ENCODE measurements at regions not wholly inside any gene's neighbourhood (a gene's known extent, or its start where the extent isn't known, plus 50 kb on each side); places are given as distances from the start of the nearest gene placed in this dataset.

DNA sequence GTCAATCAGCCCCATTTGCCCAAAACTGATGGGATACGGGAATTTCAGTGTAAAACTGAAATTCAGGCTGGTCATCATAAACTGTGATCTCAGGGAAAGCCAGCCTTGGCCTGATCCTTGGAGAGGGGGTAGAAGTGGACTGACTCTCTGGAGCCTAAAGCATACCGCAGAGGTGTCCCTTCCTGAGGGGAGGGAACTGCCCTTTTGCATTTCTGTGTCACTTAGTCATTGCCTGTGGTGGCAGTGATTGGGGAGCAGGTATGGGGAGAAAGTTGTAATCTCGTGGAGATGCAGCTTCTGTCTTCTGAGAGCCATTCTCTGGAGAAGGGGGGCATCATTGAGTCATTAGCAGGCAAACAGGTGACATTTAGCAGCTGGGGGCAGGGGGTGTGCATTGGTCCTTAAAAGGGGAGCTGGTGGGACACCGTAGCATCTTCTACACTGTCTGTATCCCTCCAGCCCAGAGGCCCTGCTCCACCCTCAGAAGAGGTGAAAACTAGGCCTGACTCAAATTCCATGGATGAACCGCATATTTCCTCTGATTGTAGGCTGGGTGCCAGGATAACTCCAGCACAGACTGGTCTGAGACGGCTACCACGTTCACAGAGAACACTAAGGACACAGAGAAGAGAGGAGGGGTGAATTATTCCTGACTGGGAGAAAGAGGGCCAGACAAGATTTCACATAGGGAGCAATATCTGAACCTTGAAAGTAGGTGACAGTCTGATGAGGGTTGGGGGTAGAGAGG is 143.3 kb downstream of the SEC61B start:
- no peaks in the 10 kb centered on the region for H3K9me3 ChIP-seq
- H3K27me3 ChIP-seq = peaks cover 0 to 7% of the 10 kb centered on the region in 2 donors
- H3K27ac ChIP-seq = no peak overlapping the region
- peaks cover 0 to 37% (median 15%) of the 10 kb centered on the region in 4 donors for H3K4me1 ChIP-seq
- TF ChIP-seq, protein P1, sequence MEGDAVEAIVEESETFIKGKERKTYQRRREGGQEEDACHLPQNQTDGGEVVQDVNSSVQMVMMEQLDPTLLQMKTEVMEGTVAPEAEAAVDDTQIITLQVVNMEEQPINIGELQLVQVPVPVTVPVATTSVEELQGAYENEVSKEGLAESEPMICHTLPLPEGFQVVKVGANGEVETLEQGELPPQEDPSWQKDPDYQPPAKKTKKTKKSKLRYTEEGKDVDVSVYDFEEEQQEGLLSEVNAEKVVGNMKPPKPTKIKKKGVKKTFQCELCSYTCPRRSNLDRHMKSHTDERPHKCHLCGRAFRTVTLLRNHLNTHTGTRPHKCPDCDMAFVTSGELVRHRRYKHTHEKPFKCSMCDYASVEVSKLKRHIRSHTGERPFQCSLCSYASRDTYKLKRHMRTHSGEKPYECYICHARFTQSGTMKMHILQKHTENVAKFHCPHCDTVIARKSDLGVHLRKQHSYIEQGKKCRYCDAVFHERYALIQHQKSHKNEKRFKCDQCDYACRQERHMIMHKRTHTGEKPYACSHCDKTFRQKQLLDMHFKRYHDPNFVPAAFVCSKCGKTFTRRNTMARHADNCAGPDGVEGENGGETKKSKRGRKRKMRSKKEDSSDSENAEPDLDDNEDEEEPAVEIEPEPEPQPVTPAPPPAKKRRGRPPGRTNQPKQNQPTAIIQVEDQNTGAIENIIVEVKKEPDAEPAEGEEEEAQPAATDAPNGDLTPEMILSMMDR (IDR thresholded peaks at IDR 0.05) = no peak
- intact Hi-C loops (cut with DNase I; ENCODE audit: low total_unique reads) = loop anchor here (10.0 kb wide), 1 partner anchor 449 kb away; no protein-coding TSS in a partner anchor
- no peak overlapping the region for H3K4me3 ChIP-seq
- H3K36me3 ChIP-seq = no peaks in the 10 kb centered on the region
- no peak for DNase-seq

DNA sequence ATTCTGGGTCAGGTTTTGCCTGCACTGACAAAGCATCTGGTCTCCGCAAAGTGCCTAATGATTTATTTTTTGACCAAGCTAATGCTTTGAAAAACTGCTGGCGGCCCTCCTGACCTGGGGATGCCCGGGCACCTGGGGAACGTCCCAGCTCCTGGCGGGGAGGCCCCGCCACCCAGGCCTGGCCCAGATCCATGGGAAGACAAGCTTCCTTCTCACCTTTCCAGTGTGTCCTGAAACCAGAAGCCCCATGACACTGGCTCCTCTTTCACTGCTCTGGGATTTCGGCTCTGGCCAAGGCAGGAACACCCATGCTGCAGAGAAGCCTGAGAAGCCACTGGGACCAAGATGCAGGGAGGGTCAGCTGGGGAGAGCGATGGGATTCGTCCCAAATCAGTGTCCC is 144.1 kb downstream of the SEC61B start:
- peaks cover 0 to 37% (median 15%) of the 10 kb centered on the region in 4 donors for H3K4me1 ChIP-seq
- H3K36me3 ChIP-seq = no peaks in the 10 kb centered on the region
- intact Hi-C loops (cut with DNase I; ENCODE audit: low total_unique reads) = loop anchor here (10.0 kb wide), 1 partner anchor 449 kb away; no protein-coding TSS in a partner anchor

DNA sequence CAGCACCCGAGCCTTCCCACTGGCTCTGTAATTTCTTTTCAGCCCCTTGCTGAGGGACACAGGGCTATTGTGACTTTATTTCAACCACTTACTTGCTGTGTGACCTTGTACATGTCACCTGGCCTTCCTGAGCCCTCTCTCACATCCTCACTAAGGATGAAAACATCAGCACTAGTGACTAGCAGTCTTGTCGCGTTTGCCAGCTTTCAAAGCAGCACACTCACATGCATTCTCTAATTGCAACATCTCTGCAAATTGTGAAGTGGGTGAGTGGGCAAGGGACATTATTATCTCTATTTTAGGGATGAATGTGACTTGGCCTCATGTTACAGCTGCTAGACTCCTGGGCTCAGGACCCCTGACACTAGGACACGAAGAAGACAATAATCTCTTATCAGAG is 144.5 kb downstream of the SEC61B start:
- no peaks in the 10 kb centered on the region for H3K36me3 ChIP-seq
- H3K4me3 ChIP-seq = no peak overlapping the region
- H3K27me3 ChIP-seq = peaks cover 0 to 3% of the 10 kb centered on the region in 2 donors
- no peak for DNase-seq
- no peak overlapping the region for H3K27ac ChIP-seq
- H3K4me1 ChIP-seq = peaks cover 0 to 37% (median 15%) of the 10 kb centered on the region in 4 donors
- no peaks in the 10 kb centered on the region for H3K9me3 ChIP-seq
- intact Hi-C loops (cut with DNase I; ENCODE audit: low total_unique reads) = loop anchor here (10.0 kb wide), 1 partner anchor 448 kb away; no protein-coding TSS in a partner anchor
- TF ChIP-seq, protein P1 (IDR thresholded peaks at IDR 0.05) = no peak

More for the DNA sequence above, 144.1 kb downstream of the SEC61B start:
- H3K4me3 ChIP-seq = no peak overlapping the region
- TF ChIP-seq, protein P1 (IDR thresholded peaks at IDR 0.05) = no peak
- H3K9me3 ChIP-seq = no peaks in the 10 kb centered on the region
- peaks cover 0 to 3% of the 10 kb centered on the region in 2 donors for H3K27me3 ChIP-seq
- DNase-seq = no peak
- H3K27ac ChIP-seq = no peak overlapping the region

DNA sequence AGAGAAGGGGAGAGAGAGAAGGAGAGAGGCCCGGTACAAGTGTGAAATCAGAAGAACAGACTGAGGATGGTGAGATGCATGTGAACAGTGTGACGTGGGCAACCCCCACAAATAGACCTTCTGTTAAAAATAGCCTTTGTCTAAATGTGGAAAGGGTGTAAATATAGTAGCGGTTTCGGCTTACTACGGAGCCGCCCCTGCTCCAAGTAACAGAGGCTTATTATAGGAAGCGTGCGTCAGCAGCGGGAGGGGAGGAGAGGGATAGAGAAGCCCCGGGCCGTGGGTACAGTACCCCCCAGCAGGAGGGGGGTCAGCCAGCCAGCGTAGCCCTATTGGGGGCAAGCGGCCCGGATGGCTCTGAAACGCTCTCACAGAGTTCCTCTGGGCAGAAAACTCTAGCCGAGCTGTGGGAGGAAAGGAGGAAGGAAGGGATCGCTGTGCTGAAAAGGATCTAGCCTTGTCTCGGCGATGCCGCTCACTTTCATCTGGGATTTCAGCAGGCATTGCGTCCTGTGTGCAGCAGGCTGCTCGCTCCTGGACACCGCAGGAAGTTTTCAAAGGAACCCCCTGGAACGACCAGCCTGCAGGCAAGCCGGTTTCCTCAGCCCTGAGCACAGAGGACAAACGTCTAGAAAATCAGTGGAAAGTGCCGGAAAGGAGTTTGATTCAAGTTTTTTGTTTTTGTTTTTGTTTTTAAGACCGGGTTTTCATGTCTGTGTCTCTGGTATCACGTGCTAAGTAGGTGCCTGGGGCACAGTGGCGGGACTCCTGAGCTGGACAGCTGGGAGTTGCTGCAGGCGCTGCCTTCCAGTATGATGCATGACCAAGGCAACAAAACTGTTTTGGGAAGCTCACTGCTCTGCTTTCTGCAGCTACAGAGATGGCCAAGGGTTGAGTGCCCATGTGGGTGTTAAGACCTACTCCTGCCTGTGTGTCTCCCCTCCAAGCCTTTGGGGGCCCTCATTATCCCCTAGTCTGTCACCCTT is 146.6 kb downstream of the SEC61B start:
- peak overlapping the region; percentile 48 to 52 for H3K4me3 ChIP-seq
- H3K36me3 ChIP-seq = no peaks in the 10 kb centered on the region
- H3K27ac ChIP-seq = peak overlapping the region; percentile 73 to 82
- TF ChIP-seq, protein P1 (IDR thresholded peaks at IDR 0.05) = no peak
- DNase-seq = peak; percentile 60 to 84
- peaks cover 0 to 37% (median 14%) of the 10 kb centered on the region in 4 donors for H3K4me1 ChIP-seq
- H3K9me3 ChIP-seq = no peaks in the 10 kb centered on the region
- intact Hi-C loops (cut with DNase I; ENCODE audit: low total_unique reads) = loop anchor here (10.0 kb wide), 1 partner anchor 446 kb away; no protein-coding TSS in a partner anchor
- H3K27me3 ChIP-seq = no peaks in the 10 kb centered on the region

DNA sequence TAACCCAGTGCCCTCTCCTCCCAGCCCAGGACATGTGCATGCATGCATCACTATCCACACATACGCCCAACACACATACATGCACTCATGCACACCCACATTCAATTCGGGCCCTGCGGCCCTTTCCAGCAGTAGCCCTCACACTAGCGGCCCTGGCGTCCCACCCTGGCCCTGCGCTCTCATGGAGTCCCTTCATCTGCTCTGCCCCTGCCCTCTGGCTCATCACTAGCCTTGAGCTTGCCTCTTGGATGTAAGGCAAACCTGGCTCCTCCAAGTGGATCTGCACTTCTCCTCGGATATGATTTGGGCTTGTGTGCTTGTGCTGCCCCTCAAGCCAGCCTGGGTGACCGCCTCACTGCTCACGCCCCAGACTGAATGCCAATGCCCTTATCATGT is 147.2 kb downstream of the SEC61B start:
- intact Hi-C loops (cut with DNase I; ENCODE audit: low total_unique reads) = loop anchor here (10.0 kb wide), 1 partner anchor 445 kb away; no protein-coding TSS in a partner anchor
- Histone ChIP-seq H3K9me3 (no peaks in the 10 kb centered on the region), H3K4me1 (peaks cover 0 to 37% (median 14%) of the 10 kb centered on the region in 4 donors), H3K4me3 (no peak overlapping the region), H3K36me3 (no peaks in the 10 kb centered on the region), H3K27ac (no peak overlapping the region), H3K27me3 (no peaks in the 10 kb centered on the region)
- TF ChIP-seq, protein P1 (IDR thresholded peaks at IDR 0.05) = no peak
- DNase-seq = no peak

Data from tibial artery (tissue), 4 donors.